Stimulated activated CD4-positive, alpha-beta T cell treated with anti-CD3 and anti-CD28 coated beads, Interleukin-12 subunit alpha, Interleukin-12 subunit beta, amount 100 ng/mL, for 24 hours (primary cell): ENCODE measurements at regions not wholly inside any gene's neighbourhood (a gene's known extent, or its start where the extent isn't known, plus 50 kb on each side); places are given as distances from the start of the nearest gene placed in this dataset.

Experiments
- DNase-seq, 2 experiments: peaks; one replicate each; pipeline ENCODE4 v3.0.0-alpha.2; 2020; ENCODE audit warnings: low read depth in 2 of 2

DNA sequence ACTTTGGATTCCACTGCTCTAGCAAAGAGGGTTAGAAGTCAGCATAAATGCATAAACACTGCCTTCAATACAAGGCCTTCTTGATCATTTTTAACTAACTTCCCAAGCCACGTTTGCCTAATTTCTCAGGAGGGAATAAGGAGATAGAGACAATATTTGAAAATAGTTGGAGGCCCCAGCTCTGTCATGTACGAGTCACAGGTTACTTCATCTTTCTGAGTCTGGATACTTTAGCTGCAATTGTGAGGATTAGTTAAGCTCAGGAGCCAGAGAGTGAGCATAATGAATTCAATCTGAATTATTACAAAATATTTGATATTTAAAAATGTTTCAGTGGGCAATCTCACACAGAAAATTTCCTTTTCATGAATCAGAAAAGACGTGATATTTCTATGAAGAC lies 298.9 kb downstream of the SHOX2 start:
- no peak for DNase-seq

GRCh38 chr3:157805538-157805937 lies 300.7 kb downstream of the SHOX2 start:
- no peak for DNase-seq

DNA sequence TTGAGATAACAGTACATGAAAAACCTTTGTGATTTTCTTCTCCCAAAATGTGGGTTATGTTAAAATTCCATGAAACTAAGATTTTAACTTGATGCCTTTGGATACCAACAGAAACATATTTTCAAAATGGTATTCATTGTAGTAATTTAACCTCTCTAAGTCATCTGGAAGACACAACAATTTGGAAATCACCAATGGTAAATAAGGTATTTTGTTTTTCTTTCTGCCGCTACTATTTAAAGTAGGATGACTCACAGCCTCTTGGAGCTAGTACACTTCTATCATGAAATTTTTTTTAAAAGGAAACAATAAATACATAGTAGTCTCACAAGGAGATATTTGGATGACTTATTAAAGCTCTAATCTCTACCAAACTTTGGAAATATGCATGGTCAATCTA lies 291.6 kb upstream of the VEPH1 start:
- DNase-seq = no peak

DNA sequence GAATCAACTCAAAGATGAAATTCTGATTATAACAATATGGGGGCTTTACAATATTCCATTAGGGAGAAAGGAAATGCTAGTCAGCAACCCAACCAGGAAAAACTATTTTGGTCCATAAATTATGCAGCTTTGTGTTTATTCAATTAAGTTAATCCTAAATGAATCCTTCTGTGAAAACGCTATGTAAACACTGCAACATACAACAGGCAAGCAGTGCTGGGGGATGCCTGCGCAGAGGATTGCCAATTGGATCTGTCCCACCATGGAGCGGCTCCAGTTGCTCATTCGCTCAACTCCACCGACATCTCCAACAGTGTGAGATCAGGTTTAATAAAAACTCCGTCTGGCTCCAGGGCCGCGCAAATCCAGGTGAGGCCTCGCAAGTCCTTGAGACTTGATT lies 290.5 kb upstream of the VEPH1 start:
- no peak for DNase-seq

DNA sequence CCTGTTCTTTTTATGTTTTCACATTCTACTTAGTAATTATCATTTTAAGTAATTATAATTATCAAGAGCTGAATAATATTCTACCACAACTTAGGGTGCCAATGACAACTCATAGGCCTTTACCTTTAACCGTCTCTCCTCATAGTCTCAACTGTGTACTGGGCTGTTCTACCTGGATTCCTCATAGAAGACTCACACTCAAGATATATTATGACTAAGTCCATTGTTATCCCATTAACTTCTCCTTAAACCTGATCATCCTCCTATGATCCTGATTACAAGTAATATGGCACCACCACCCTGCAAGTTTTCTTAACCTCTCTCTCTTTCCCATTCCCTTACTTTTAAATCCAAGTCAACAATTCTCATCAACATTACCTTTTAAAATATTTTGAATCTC lies 285.9 kb upstream of the VEPH1 start:
- DNase-seq = no peak

GRCh38 chr3:157786618-157787017 lies 283.4 kb upstream of the VEPH1 start:
- DNase-seq = no peak

DNA sequence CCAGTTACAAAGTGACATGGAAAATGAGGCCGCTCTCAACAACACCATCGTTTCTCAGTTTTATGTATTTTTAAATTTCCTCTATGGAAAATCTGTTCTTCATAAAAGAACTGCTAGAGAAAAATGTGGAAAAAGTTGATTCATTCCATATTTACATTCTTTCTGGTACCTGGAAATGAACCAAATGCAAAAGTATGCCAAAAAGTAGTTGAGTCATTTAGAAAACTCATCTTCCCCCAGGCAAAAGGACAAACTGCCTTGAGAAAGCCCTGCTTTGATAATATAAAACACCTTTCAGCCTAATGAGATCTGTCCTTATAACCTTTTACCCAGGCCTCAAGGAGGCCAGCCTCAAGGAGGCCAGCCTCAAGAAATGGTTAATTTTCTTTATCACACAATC lies 283.0 kb upstream of the VEPH1 start:
- DNase-seq = no peak

- DNase-seq = no peak
Observed at GRCh38 chr3:157785102-157785826, 282.0 kb upstream of the VEPH1 start.

DNA sequence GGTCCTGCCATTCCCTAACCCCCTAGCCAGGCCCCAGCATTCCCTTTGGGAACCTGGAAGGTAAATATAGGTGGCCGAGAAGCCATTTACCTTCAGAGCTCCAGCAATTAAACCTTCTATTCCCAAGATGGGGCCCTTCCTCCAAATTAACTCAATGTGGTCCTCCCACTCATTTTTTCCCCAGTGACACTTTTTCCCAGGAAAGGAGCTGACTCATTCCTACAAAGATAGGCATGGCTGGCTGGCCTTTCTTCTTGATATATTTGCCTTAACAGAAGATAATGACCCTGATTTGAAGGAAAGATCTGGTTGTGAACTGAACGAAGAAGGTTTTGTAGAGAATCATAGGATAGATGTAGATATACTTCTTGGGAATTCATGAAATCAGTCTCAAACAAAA lies 279.0 kb upstream of the VEPH1 start:
- no peak for DNase-seq

DNA sequence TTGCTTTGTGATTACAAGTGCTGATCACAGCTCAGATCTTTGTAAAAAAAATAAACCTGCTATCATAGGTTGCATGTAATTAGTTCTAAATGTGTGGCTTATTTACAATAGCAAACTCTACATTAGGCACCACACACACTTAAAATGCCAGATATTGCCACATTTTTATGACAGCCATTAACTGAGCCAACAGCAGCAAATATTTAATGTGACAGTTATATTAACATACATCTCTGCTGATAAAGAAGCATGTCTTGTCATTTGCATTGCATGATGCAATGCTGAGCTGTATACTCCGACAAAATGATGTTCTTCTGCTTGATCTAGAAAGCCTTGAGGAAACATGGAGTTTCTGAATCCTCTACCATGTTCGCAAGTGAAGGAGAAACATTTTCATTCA lies 273.6 kb upstream of the VEPH1 start:
- DNase-seq = no peak

DNA sequence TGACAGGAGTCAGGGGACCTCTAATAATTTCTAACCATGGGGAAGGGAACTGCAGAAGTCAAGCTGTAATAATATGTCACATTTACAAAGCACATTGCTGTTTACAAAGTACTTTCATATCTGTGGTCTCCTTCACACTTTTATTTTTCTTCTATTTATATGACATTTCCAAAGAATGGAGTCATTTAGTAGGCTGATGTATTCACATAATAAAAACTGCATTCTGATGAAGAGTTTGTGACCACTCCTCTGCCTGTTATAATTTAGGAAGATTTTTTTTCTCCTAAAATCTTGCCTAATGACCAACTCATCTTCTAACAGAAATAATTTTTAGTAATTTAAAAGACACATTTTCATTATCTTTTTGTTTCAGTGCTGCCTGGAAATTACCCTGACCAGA lies 272.2 kb upstream of the VEPH1 start:
- DNase-seq = no peak

DNA sequence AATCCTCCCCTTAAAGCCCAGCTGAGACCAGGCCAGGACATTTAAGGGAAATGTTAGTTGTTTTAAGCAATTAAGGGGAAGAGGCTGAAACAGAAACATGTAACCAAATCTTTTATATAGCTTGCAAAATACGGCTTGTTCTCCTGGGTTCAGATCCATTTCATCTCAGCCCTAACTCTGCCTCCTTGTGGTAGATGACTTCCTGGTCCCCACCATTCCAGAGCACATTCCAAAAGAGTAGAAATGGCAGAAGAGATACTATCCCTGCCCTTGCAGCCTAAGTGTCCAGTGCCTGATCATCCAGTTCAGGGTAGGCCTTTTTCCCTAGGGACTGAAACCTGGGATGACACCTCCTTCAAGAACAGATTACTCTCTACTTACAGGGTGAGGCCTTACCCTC lies 266.2 kb upstream of the VEPH1 start:
- no peak for DNase-seq

DNA sequence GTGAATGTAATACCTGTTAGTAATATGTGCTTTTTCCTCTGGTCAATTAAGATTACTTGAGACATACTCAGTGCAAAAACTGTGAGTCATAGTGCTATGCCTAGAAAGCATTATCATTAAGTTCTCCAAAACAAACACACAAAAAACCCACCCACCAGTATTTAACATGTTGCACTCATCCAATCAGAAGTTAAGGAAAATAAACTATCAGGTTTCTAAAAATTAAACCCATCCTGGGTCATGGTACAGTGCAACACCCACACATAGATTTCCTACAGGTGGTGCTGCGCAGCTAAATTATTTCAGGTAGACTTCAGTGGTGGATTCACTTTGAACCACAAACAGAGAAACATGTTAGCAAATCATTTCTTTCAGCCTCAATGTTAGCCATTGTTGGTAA lies 264.4 kb upstream of the VEPH1 start:
- DNase-seq = no peak

DNA sequence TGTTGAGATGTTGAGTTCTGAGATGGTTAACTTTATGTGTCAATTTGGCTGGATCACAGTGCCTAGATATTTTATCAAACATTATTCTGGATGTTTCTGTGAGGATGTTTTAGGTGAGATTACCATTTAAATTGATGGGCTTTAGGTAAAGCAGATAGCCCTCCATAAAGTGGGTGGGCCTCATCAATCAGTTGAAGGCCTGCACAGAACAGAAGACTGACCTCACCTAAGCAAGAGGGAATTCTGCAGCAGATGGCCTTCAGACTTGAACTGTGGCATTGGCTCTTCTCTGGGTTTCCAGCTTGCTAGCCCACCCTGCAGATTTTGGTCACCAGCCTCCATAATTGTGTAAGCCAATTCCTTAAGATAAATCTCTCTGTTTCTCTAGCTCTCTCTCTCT lies 260.4 kb upstream of the VEPH1 start:
- DNase-seq = no peak

GRCh38 chr3:157759311-157759710 lies 256.1 kb upstream of the VEPH1 start:
- DNase-seq = no peak

DNA sequence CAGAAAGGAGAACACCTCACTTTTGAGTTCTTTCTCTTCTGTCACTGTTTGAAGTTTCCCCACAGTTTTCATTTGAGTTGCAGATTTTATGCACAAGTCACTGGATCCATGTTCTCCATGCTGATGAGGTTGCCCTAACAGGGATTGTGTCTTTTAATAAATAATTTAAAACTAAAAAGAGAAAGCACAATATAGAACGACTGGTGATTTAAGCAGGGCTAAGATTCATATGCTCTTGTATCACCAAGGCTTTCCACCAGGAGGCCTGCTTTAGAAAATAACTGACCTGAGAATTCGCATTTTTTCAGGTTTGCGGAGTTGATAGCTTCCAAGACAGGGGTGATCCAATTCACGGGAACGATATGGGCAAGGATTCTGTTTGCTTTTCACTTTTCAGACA lies 252.0 kb upstream of the VEPH1 start:
- no peak for DNase-seq

DNA sequence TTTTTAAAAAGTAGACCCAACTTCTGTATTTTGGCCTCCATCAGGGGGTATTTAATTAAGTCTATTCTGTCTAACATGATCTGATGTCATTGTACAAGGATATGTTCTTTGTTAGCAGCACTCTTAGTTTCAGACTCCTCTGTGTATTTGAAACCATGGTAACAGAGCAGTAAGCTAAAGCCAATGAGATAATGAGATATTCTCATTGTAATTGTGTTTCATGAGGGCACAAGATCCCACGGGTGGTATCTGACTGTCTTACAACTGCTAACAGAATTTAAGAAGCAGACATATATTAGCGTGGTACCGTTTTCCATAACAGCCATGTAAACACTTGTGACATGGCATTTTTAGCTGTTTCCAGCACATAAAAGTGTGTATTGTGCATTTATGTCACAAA lies 251.2 kb upstream of the VEPH1 start:
- no peak for DNase-seq

GRCh38 chr3:157753787-157754136 lies 250.5 kb upstream of the VEPH1 start:
- no peak for DNase-seq

DNA sequence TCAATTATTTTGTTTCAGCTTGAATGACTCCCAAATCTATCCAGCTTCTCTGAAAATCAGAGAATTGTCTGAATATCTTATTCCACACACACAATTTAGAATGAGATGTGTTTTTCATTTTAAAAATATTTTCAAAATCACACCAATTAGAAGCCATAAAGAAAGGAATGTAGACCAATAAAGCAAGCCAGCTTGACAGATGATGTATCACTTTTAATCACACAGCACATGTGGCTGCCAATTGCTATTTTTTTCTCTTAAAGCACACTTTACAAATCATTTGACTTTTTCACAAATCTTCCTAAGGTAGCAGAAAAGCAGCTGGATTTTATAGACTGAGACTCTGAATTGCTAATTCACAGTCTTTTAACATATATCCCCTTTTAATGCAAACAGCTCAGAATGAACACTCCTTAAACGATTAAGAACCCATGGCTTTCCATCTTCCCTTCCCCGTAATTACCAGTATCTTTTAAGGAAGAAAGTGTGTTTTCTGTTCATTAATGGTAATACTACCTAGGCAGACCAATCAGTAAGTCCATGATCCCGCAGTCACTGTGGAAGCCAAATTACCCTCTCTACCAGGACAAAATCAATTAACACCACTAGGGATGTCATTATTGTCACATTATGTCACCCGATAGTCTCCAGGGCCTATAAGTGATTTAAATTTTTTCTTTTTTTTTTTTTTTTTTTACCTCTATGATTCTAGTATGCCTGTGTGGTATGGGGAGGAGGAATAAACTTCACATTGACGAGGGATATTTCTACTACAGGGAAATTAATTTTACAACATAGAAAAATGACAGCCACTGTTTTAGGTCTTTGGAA lies 250.0 kb upstream of the VEPH1 start:
- DNase-seq = no peak

- no peak for DNase-seq
Observed at GRCh38 chr3:157752554-157752953, 249.3 kb upstream of the VEPH1 start.

- no peak for DNase-seq
Observed at GRCh38 chr3:157751386-157751785, 248.2 kb upstream of the VEPH1 start.

- no peak for DNase-seq
Observed at GRCh38 chr3:157746391-157746790, 243.2 kb upstream of the VEPH1 start.

- no peak for DNase-seq
Observed at GRCh38 chr3:157741607-157742006, 238.4 kb upstream of the VEPH1 start.

- no peak for DNase-seq
Observed at GRCh38 chr3:157738441-157738840, 235.2 kb upstream of the VEPH1 start.
